ENCODE measurements at regions not wholly inside any gene's neighbourhood (a gene's known extent, or its start where the extent isn't known, plus 50 kb on each side); places are given as distances from the start of the nearest gene placed in this dataset.

GRCh38 chr4:110364911-110365520 is 110.9 kb upstream of the ENPEP start:
- no peak for TF ChIP-seq CTCF (IDR thresholded peaks at IDR 0.05; ENCODE audit: insufficient read depth, low read depth, low read length, missing control alignments)
- H3K4me3 ChIP-seq (ENCODE audit: low read length) = no peak overlapping the region
- DNase-seq (ENCODE audit: low read depth) = no peak

DNA sequence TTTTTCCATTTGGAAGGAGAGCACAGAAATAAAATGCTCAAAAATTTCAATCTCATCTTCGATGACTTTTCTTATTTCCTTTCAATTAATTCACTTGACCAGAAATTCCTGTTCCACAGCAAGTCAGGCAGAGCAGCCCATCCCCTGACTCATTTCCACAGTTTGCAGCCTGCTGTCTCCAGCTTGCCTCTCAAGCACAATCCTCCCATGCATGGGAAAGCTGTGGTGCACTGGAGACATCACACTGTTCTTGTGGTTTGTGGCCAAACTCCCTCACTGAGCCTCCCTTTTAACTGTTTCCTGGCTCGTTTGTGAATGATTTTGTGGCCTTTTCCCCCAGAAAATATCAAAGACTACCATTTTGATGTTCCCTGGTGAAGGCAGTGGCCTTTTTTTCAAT is 114.0 kb upstream of the ENPEP start:
- DNase-seq (ENCODE audit: low read depth) = peak; percentile 87
- H3K4me3 ChIP-seq (ENCODE audit: low read length) = no peak overlapping the region

DNA sequence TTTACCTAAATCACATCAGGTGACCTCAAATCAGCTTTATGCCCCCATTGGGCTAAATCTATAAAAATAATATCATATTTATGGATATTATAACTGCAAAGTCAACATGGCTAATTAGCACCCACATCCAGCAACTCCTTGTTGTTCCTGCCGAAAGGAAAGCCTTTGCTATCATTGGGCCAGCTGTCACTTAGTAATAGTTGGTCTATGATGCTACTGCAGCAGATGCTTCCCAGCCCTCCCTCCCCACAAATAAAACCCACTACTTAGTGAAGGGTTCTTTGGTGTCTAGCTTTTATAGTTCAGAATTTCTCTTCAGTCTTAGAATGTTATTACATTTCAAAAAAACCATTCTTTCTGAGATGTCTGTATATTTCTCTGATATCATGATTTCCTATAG is 116.9 kb upstream of the ENPEP start:
- H3K4me3 ChIP-seq (ENCODE audit: low read length) = no peak overlapping the region
- no peak for DNase-seq (ENCODE audit: low read depth)
- no peak for TF ChIP-seq CTCF (IDR thresholded peaks at IDR 0.05; ENCODE audit: insufficient read depth, low read depth, low read length, missing control alignments)

More for the DNA sequence above, 114.0 kb upstream of the ENPEP start:
- TF ChIP-seq CTCF (IDR thresholded peaks at IDR 0.05; ENCODE audit: insufficient read depth, low read depth, low read length, missing control alignments) = no peak

DNA sequence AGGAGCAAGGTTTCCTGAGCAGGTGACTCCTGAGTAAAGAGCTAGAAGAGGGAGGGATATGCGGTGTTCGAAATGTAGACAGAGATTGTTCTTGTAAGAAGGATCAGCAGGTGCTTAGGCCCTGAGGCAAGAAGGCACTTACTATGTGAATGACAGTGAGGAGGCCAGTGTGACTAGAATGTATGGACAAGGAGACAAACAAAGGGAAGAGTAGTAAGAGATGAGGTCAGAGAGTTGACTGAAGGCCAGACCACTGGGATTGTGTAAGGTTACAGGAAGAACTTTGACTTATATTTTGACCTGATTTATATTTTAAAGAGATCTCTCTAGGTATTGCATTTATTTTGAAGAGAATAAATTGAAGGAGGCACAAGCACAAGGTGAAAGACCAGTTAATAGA is 118.4 kb upstream of the ENPEP start:
- H3K4me3 ChIP-seq (ENCODE audit: low read length) = no peak overlapping the region
- no peak for TF ChIP-seq CTCF (IDR thresholded peaks at IDR 0.05; ENCODE audit: insufficient read depth, low read depth, low read length, missing control alignments)
- no peak for DNase-seq (ENCODE audit: low read depth)

- no peak for TF ChIP-seq CTCF (IDR thresholded peaks at IDR 0.05; ENCODE audit: insufficient read depth, low read depth, low read length, missing control alignments)
- H3K4me3 ChIP-seq (ENCODE audit: low read length) = no peak overlapping the region
- no peak for DNase-seq (ENCODE audit: low read depth)
These were observed 121.5 kb upstream of the ENPEP start for GRCh38 chr4:110354460-110354859.

DNA sequence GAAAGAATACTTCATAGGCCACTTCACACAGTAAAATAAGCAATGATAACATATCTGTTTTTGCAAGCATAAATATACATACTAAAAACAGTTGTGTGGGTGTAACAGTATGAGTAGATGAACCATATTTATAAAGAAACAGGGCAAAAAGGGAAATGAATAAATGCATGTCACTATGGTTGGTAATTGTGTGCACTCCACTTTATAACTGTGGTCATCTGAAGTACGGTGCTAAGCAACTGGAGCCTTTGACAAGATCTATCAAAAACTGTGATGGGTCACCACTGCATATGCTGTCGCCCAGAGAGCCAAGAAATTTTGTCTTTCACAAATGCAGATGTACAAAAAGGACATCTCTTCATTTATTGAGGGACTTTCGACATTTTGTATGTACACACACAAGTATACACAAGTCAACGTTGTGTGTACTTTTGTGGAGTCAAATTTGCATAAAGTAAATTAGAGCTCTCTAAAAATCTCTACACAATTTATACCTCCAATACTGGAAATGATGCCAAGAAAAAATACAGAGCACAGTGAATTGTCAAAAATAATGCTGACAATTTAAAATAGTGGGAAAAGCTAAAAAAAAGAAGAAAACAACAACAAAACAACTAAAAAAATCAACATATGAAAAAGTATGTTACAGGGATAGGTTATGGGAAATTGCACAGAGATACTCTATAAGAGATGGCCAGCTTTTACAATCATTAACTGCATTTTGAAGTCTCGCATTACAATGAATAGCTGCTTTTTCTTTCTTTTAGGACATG is 123.1 kb upstream of the ENPEP start:
- TF ChIP-seq CTCF (IDR thresholded peaks at IDR 0.05; ENCODE audit: insufficient read depth, low read depth, low read length, missing control alignments) = no peak
- DNase-seq (ENCODE audit: low read depth) = no peak
- H3K4me3 ChIP-seq (ENCODE audit: low read length) = no peak overlapping the region
